HEK293 (cell line): ENCODE measurements at regions not wholly inside any gene's neighbourhood (a gene's known extent, or its start where the extent isn't known, plus 50 kb on each side); places are given as distances from the start of the nearest gene placed in this dataset.

Experiments used
- CTCF ChIA-PET: fragments of 350-600 bp; formaldehyde crosslinking; extraction: SDS; loops from one replicate; lab custom pipeline; 2021; ENCODE audit warnings: antibody characterized with exemption; lab: Yijun Ruan, JAX
- POLR2A ChIA-PET: fragments of 300-600 bp; formaldehyde crosslinking; extraction: SDS; loops from one replicate; lab custom pipeline; 2020; ENCODE audit warnings: antibody characterized with exemption, inconsistent platforms; lab: Yijun Ruan, JAX
- H3K27ac ChIP-seq: fragments of 200-500 bp; sonication (Bioruptor generic); 2 replicates; pipeline ENCODE4 v1.5.1; 2014; ENCODE audit warnings: low read depth, low read length, control low read depth, inconsistent platforms; ENCODE audit errors: extremely low read depth
- H3K36me3 ChIP-seq, 2 experiments: fragments of 200-500 bp in 1 of 2; sonication (Bioruptor generic) in 1 of 2; 1 replicate in 1 of 2; 2 replicates in 1 of 2; pipeline ENCODE4 v1.5.1; 2014 to 2017; ENCODE audit warnings: inconsistent platforms in 2 of 2, low read length in 2 of 2; ENCODE audit not compliant: control insufficient read depth in 2 of 2, insufficient read depth in 1 of 2
- H3K4me1 ChIP-seq: fragments of 200-500 bp; sonication (Bioruptor generic); 2 replicates; pipeline ENCODE4 v1.5.1; 2014; ENCODE audit warnings: mild to moderate bottlenecking, low read length, inconsistent platforms; ENCODE audit not compliant: control insufficient read depth, insufficient read depth
- H3K4me3 ChIP-seq: 2 replicates; pipeline ENCODE4 v1.5.1; 2011; ENCODE audit warnings: low read depth, mild to moderate bottlenecking, control low read depth, low read length, moderate library complexity
- H3K9me3 ChIP-seq: fragments of 200-500 bp; sonication (Bioruptor generic); 2 replicates; pipeline ENCODE4 v1.5.1; 2014; ENCODE audit warnings: low read depth, low read length, inconsistent platforms; ENCODE audit not compliant: control insufficient read depth, insufficient read depth
- FEZF1 ChIP-seq: fragments of 450-650 bp; formaldehyde crosslinking; IDR thresholded peaks from 2 replicates; pipeline ENCODE4 v1.5.1; 2016; ENCODE audit warnings: missing biosample characterization, missing genetic modification characterization
- GLIS1 ChIP-seq: fragments of 450-650 bp; formaldehyde crosslinking; IDR thresholded peaks from 2 replicates; pipeline ENCODE4 v1.5.1; 2016; ENCODE audit warnings: missing biosample characterization, missing genetic modification characterization
- GLIS2 ChIP-seq: fragments of 450-650 bp; formaldehyde crosslinking; IDR thresholded peaks from 2 replicates; pipeline ENCODE4 v1.5.1; 2016; ENCODE audit warnings: missing biosample characterization, missing genetic modification characterization
- HIC1 ChIP-seq: fragments of 450-650 bp; formaldehyde crosslinking; IDR thresholded peaks from 2 replicates; pipeline ENCODE4 v1.5.1; 2016; ENCODE audit warnings: missing biosample characterization, missing genetic modification characterization
- OSR2 ChIP-seq: fragments of 450-650 bp; formaldehyde crosslinking; IDR thresholded peaks from 2 replicates; pipeline ENCODE4 v1.5.1; 2016; ENCODE audit warnings: missing biosample characterization, missing genetic modification characterization
- PRDM1 ChIP-seq: fragments of 450-650 bp; formaldehyde crosslinking; IDR thresholded peaks from 2 replicates; pipeline ENCODE4; 2016; ENCODE audit warnings: missing biosample characterization, missing genetic modification characterization
- PRDM6 ChIP-seq: fragments of 450-650 bp; formaldehyde crosslinking; IDR thresholded peaks from 2 replicates; pipeline ENCODE4 v1.5.1; 2017; ENCODE audit warnings: missing biosample characterization, missing genetic modification characterization
- REPIN1 ChIP-seq: fragments of 450-650 bp; formaldehyde crosslinking; IDR thresholded peaks from 2 replicates; pipeline ENCODE4 v1.5.1; 2017; ENCODE audit warnings: missing biosample characterization, missing genetic modification characterization, low read depth
- ZNF121 ChIP-seq: fragments of 450-650 bp; formaldehyde crosslinking; IDR thresholded peaks from 2 replicates; pipeline ENCODE4 v1.5.1; 2016; ENCODE audit warnings: missing biosample characterization, missing genetic modification characterization
- ZNF133 ChIP-seq: fragments of 450-650 bp; formaldehyde crosslinking; IDR thresholded peaks from 2 replicates; pipeline ENCODE4 v1.5.1; 2016; ENCODE audit warnings: missing biosample characterization, missing genetic modification characterization
- ZNF174 ChIP-seq: fragments of 450-650 bp; formaldehyde crosslinking; IDR thresholded peaks from 2 replicates; pipeline ENCODE4 v1.5.0; 2017; ENCODE audit warnings: missing biosample characterization, mild to moderate bottlenecking, missing genetic modification characterization
- ZNF2 ChIP-seq: fragments of 450-650 bp; formaldehyde crosslinking; IDR thresholded peaks from 2 replicates; pipeline ENCODE4 v1.5.1; 2016; ENCODE audit warnings: missing biosample characterization, missing genetic modification characterization
- ZNF202 ChIP-seq: fragments of 450-650 bp; formaldehyde crosslinking; IDR thresholded peaks from 2 replicates; pipeline ENCODE4 v1.5.1; 2016; ENCODE audit warnings: missing biosample characterization, missing genetic modification characterization, borderline replicate concordance
- ZNF239 ChIP-seq: fragments of 450-650 bp; formaldehyde crosslinking; IDR thresholded peaks from 2 replicates; pipeline ENCODE4 v1.5.1; 2016; ENCODE audit warnings: missing biosample characterization, missing genetic modification characterization
- ZNF24 ChIP-seq: fragments of 450-650 bp; formaldehyde crosslinking; IDR thresholded peaks from 2 replicates; pipeline ENCODE4 v1.5.1; 2016; ENCODE audit warnings: missing biosample characterization, missing genetic modification characterization
- ZNF274 ChIP-seq, 2 experiments: fragments of 200-500 bp in 1 of 2; fragments of 450-650 bp in 1 of 2; sonication (Bioruptor generic) in 1 of 2; formaldehyde crosslinking in 1 of 2; IDR thresholded peaks; 2 replicates each; pipeline versions ENCODE4 v1.5.1 to v1.6.1; 2014 to 2016; ENCODE audit warnings: borderline replicate concordance in 1 of 2, inconsistent platforms in 1 of 2, low read length in 1 of 2, missing biosample characterization in 1 of 2, missing genetic modification characterization in 1 of 2
- ZNF362 ChIP-seq: fragments of 450-650 bp; formaldehyde crosslinking; IDR thresholded peaks from 2 replicates; pipeline ENCODE4 v1.5.1; 2016; ENCODE audit warnings: missing biosample characterization, missing genetic modification characterization
- ZNF37A ChIP-seq: fragments of 450-650 bp; IDR thresholded peaks from 2 replicates; pipeline ENCODE4 v1.5.1; 2018; ENCODE audit warnings: missing biosample characterization, missing genetic modification characterization
- ZNF529 ChIP-seq: fragments of 450-650 bp; formaldehyde crosslinking; IDR thresholded peaks from 2 replicates; pipeline ENCODE4 v1.5.1; 2017; ENCODE audit warnings: missing genetic modification characterization, missing biosample characterization; ENCODE audit not compliant: insufficient replicate concordance
- ZNF571 ChIP-seq: fragments of 450-650 bp; formaldehyde crosslinking; IDR thresholded peaks from 2 replicates; pipeline ENCODE4 v1.5.0; 2017; ENCODE audit warnings: missing biosample characterization, missing genetic modification characterization
- ZNF600 ChIP-seq: fragments of 450-650 bp; formaldehyde crosslinking; IDR thresholded peaks from 2 replicates; pipeline ENCODE4 v1.5.1; 2016; ENCODE audit warnings: missing biosample characterization, missing genetic modification characterization
- ZNF610 ChIP-seq: fragments of 450-650 bp; formaldehyde crosslinking; IDR thresholded peaks from 2 replicates; pipeline ENCODE4 v1.5.1; 2016; ENCODE audit warnings: missing biosample characterization, missing genetic modification characterization, borderline replicate concordance
- ZNF701 ChIP-seq: fragments of 450-650 bp; formaldehyde crosslinking; IDR thresholded peaks from 2 replicates; pipeline ENCODE4 v1.5.1; 2016; ENCODE audit warnings: missing biosample characterization, missing genetic modification characterization
- ZNF707 ChIP-seq: fragments of 450-650 bp; formaldehyde crosslinking; IDR thresholded peaks from 2 replicates; pipeline ENCODE4 v1.5.1; 2016; ENCODE audit warnings: missing biosample characterization, missing genetic modification characterization
- ZNF768 ChIP-seq: fragments of 450-650 bp; formaldehyde crosslinking; IDR thresholded peaks from 2 replicates; pipeline ENCODE4 v1.5.1; 2018; ENCODE audit warnings: missing biosample characterization, mild to moderate bottlenecking, missing genetic modification characterization
- ZNF830 ChIP-seq: fragments of 450-650 bp; IDR thresholded peaks from 2 replicates; pipeline ENCODE4 v1.5.0; 2018; ENCODE audit warnings: missing biosample characterization, missing genetic modification characterization, low read depth, mild to moderate bottlenecking, moderate library complexity
- ZSCAN5A ChIP-seq: fragments of 450-650 bp; formaldehyde crosslinking; IDR thresholded peaks from 2 replicates; pipeline ENCODE4 v1.5.1; 2016; ENCODE audit warnings: missing biosample characterization, missing genetic modification characterization

GRCh38 chr6:103198386-103198785 lies 1661.3 kb downstream of the HACE1 start:
- POLR2A ChIA-PET = no interaction called here
- TF ChIP-seq ZNF174 (tag by site-specific recombination) = no peak
- no peak for TF ChIP-seq ZNF701
- TF ChIP-seq ZNF571 (tag by site-specific recombination) = no peak
- no peak for TF ChIP-seq ZNF600 (tag by site-specific recombination)
- TF ChIP-seq REPIN1 (tag by site-specific recombination) = no peak
- no peak for TF ChIP-seq ZNF610 (tag by site-specific recombination)
- no peak for TF ChIP-seq OSR2 (tag by site-specific recombination)
- TF ChIP-seq ZNF707 = no peak
- no peak for TF ChIP-seq HIC1 (tag by site-specific recombination)
- no peak for TF ChIP-seq PRDM1 (tag by site-specific recombination)
- TF ChIP-seq ZNF202 (tag by site-specific recombination) = no peak
- H3K4me3 ChIP-seq = no peak overlapping the region
- H3K27ac ChIP-seq = no peak overlapping the region
- H3K36me3 ChIP-seq = no peaks in the 10 kb centered on the region
- no peaks in the 10 kb centered on the region; the same call in 1 of the 2 replicates for H3K4me1 ChIP-seq
- H3K9me3 ChIP-seq = no peaks in the 10 kb centered on the region
- CTCF ChIA-PET = no interaction called here

GRCh38 chr6:103193413-103193812 lies 1666.3 kb downstream of the HACE1 start:
- CTCF ChIA-PET = no interaction called here
- Histone ChIP-seq H3K27ac (no peak overlapping the region), H3K4me1 (no peaks in the 10 kb centered on the region), H3K4me3 (no peak overlapping the region), H3K9me3 (no peaks in the 10 kb centered on the region), H3K36me3 (no peaks in the 10 kb centered on the region)
- POLR2A ChIA-PET = no interaction called here
- no peak for TF ChIP-seq ZNF362
- no peak for TF ChIP-seq ZNF133 (tag by site-specific recombination)
- no peak for TF ChIP-seq FEZF1 (tag by site-specific recombination)
- TF ChIP-seq ZNF121 (tag by site-specific recombination) = no peak
- no peak for TF ChIP-seq ZNF768
- no peak for TF ChIP-seq ZNF830 (tag by site-specific recombination)
- TF ChIP-seq ZNF239 = no peak
- TF ChIP-seq ZNF529 = no peak
- no peak for TF ChIP-seq ZNF274 (IDR thresholded peaks at IDR 0.05; ENCODE audit: low read length)
- no peak for TF ChIP-seq ZNF274 (tag by site-specific recombination; IDR thresholded peaks at IDR 0.05; ENCODE audit: borderline replicate concordance)
- TF ChIP-seq ZSCAN5A (tag by site-specific recombination) = no peak
- TF ChIP-seq GLIS2 (tag by site-specific recombination) = no peak
- no peak for TF ChIP-seq ZNF24
- TF ChIP-seq GLIS1 (tag by site-specific recombination) = no peak
- no peak for TF ChIP-seq ZNF37A (tag by site-specific recombination)
- TF ChIP-seq ZNF2 (tag by site-specific recombination) = no peak
- TF ChIP-seq PRDM6 (tag by site-specific recombination) = no peak
